ENCODE measurements at regions not wholly inside any gene's neighbourhood (a gene's known extent, or its start where the extent isn't known, plus 50 kb on each side); places are given as distances from the start of the nearest gene placed in this dataset.
"Not testable (repeated sequence)": the region's sequence is repeated elsewhere in the genome, so short reads cannot be mapped to it uniquely, and the experiment has no call there.

DNA sequence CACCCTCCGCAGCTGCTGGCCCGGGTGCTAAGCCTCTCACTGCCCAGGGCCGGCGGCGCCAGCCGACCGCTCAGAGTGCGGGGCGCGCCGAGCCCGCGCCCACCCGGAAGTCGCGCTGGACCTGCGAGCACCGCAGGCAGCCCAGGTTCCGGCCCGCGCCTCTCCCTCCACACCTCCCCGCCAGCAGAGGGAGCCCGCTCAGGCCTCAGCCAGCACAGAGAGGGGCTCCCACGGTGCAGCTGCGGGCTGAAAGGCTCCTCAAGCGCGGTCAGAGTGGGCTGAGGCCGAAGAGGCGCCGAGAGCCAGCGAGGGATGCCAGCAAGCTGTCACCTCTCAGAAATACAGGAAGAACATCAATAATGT, 202.0 kb upstream of the C1QTNF3 start:
- not testable (repeated sequence) for TF ChIP-seq SUZ12 (IDR thresholded peaks at IDR 0.05; ENCODE audit: extremely low read depth, insufficient read depth, insufficient read length); ZNF274 (IDR thresholded peaks at IDR 0.05; ENCODE audit: low read depth, low read length); YY1 (IDR thresholded peaks at IDR 0.05; ENCODE audit: insufficient read depth, insufficient read length)

Measured in NT2/D1 (cell line).